CMK (cell line): ENCODE measurements at regions not wholly inside any gene's neighbourhood (a gene's known extent, or its start where the extent isn't known, plus 50 kb on each side); places are given as distances from the start of the nearest gene placed in this dataset.

Experiments
- DNase-seq: peaks from one replicate; pipeline ENCODE4 v3.0.0-alpha.2; 2010; ENCODE audit warnings: low read depth

DNA sequence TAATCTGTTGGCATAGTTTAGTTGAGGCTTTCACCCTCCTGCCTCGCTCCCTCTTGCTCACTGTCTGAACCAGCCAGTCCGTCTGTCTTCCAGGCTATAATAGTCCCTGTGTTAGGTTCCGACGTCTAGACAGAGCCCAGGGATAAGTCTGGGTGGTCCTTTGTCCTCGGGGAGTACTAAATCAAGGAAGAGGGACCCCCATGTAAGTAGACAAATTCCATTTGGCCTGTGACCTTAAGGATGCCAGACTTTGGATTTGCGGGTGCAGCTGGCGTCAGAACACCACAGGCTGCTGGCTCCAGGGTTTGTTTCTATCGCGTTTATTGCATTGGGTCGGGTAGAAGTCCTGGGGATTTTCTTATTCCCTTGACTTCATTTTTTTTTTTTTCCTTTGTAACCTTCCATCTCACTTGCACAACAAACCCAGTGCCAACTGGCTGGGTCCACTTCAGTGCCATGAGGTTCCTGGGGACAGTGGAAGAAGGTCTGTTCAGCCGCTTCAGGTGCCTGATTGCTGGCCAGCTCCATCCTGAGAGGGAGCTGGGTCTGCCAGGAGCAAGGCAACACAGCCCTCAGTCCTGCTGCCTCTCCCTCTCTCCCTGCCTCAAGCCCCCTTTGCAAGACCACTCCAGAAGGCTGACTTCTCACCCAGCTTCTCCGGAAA lies 95.4 kb upstream of the KLHL25 start:
- no peak for DNase-seq

DNA sequence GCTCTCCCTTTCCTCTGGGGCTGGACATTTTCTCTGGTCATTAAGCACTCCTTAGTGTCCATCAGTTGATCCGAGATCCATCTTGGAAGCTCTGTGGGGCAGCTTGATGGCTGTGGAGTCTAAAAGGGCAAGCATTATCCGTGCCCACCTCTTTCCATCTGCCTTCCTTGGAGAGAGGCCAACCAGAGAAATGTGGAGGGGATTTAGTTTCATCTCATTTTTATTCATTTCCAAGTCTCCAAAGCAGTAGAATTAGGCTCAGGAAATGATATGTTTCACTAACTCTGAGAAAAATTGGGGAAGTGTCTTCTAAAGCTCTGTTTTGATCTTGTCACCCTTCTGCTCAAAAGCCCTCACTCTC lies 95.9 kb upstream of the KLHL25 start:
- no peak for DNase-seq

DNA sequence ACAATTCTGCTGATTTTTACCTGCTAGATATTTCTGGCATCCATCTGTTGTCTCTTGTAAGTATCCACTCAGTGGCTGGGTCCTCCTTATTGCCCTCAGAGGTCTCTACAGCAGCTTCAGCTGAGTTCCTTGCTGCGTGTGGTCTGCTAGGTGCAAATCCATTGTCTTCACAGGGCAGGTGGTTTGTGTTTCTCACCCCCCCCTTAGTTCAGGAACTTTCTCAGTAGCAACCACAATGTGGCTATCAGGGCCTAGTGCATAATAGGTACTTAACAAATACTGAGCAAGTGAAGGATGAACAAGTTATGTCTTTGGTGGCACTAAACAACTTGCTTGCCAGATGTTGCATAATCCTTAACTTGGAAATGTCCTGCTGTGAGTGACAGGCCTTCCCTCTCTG lies 96.7 kb upstream of the KLHL25 start:
- no peak for DNase-seq

DNA sequence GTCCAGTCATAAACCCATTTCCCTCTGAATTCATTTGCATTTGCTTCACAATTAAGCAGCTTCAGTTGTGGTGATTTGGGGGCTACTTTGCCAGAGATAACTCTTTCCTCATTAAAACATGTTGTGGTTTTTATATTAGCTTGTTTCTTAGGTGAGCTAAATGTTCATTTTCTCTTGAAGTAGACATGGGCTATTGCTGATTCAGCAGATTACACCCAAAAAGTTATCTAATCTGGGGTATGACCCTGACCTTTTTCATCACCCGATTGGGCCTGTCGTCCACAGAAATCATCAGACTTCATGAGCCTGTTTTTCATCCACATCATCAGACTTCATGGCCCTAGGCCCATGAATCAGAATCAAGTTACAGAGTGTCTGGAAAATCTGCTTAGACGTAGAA lies 97.5 kb upstream of the KLHL25 start:
- DNase-seq: no peak

DNA sequence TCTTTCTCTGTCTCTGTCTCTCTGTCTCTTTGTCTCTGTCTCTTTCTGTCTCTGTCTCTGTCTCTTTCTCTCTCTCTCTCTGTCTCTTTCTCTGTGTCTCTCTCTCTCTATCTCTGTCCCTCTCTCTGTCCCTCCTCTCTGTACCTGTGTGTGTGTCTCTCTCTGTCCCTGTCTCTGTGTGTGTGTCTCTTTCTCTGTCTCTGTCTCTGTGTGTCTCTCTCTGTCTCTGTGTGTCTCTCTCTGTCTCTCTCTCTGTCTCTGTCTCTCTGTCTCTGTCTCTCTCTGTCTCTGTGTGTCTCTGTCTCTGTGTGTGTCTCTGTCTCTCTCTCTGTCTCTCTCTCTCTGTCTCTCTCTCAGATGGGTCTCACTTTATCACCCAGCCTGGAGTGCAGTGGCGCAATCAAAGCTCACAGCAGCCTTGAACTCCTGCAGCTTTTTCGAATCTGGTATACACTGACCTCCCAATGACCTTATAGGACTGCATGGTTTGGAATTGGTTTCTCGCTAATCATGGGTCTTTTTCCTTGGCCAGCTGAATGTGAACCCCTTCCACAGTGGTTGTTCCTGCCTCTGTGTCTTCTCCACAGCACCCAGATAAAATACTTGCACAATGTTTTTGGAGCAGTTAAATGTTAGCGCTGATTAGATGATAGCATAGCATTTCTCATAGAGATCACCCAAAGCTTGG lies 102.6 kb upstream of the KLHL25 start:
- DNase-seq: no peak

DNA sequence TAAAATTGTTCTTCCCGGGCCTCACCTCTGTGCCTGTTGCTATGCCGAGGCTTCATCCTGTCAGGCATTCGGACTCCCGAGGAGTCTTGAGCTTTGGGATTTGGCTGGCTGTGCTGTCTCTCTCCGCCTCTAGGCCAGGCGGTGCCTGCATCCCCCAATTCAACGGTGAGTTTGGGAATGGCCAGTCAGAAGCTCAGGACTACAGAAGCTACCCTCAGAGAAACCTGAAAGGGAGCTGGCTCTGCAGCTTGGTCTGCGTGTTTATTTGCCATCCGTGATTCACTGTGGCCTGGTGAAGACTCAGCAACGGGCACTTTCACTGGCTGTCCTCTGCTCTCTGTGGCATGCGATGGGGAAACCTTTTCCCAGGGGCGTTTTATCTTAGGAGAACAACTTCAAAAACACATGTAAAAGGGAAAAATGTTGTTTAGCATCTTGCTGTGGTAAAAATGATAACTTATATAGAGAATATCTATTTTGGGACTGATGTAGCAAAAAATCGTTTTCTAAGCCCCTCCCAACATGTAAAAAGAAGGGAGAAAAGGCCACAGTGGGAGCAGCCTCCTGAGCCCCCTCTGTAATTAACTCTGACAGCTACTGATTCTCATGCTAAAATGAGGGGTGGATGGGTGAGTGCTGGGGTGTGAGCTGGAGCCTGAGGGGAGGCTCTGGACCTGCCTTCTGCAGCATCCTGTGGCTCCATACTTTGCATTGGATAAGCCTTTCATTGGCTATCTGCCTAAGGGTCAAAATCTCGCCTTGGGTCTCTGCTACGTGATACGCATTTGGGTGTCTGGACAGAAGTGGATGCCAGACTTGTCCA lies 103.4 kb upstream of the KLHL25 start:
- DNase-seq: no peak

DNA sequence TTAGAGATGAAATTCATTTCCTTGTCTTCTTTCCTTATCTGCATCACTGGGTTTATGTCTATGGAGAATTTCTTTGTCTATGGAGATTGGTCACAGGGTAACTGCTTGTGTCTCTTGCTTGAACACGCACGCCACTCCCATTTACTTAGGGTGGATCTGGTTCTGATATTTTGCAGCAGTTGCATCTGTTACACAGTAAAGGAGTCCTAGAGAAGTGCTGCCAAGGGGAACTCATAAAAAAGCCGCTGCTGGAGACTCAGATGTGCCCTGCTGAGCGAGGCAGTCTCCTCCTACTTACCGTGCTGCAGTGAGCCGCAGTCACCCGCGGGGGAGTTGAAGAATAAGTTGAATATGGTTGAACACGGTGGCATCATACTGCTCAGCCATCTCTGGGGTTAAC lies 105.2 kb upstream of the KLHL25 start:
- DNase-seq: no peak

DNA sequence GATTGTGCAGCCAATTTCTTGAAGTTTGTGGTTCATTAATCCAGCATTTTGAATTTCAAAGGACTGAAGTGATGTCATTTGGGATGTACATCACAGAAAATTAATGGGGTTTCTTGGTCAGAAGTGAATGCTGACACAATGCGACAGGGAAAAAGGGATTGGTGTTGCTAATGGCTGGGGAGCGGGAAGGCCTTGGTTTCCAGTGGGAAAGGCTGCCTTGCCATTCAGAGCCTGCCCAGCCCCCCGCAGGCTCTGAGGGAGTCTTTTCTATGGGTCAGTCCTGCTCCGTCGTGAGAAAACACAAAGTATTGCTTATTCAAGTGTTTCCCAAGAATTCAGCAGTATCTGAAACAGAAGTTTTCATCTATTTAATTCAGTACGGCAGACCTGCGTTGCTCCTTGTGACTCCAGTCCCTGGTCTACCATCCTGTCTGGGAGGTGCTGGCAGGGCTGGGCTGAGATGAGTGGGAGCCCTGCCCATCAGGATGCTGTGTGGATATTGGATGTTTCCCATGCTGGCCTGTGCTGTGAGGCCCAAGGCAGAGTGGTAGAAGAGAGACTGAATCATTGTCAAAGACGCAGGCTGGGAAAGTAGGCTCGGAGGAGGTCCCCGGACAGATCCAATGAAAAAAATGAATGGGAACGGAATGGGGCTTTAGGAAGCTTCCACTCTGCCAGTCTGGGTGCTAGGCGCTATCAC lies 111.2 kb upstream of the KLHL25 start:
- no peak for DNase-seq

DNA sequence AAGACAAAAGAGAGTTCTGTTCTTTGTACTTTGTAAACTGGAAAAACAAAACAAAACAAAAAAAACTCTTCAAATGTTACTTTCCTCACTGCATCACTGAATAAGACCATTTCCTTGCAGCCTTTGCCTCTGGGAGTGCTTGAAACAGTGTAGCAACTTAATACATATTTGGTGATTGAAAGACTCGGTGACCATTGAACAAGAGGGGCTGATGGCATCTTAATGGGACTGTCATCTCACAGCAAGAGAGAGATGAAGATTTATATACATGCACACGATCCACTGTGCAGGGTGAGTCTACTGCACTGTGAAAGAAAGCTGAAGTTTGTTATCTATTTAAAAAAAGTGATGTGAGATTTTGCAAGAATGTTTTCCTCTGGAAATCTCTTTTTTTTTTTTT lies 111.9 kb upstream of the KLHL25 start:
- no peak for DNase-seq

DNA sequence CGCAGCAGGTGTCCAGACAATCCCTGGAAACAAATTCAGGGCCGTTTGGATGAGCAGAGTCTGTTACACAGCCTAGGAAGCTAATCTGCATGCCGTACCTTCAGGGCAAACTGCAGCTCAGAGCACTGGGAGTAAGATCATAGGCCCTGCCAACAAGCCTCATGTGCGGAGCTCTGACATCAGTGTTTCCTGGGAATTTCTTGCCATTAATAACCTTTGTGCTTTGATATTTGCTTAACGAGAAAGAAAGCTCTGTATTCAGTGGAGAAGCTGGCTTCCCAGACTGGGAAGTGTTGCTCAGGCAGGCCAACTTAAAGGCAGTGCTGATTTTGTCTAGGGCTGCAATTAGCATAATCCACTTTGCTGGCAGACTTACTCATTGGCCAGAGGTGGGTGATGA lies 116.1 kb upstream of the KLHL25 start:
- no peak for DNase-seq

DNA sequence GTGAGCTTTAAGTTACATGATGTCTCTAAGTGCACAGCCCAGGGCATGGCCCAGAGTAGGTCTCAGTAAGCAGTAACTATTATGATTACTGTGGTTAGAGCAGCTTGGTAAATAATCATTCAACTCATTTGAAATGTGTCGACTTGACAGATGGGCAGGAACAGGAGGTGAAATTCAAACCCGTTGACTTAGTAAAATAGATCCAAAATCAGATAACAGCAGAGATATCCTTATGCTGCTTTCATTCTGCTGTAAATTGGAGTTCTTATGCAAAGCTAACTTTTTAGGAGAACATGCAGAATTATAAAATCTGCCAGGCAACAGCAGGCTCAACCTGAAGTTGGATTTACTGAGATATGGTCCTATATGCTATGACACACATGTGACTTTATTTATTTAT lies 118.7 kb upstream of the KLHL25 start:
- no peak for DNase-seq

DNA sequence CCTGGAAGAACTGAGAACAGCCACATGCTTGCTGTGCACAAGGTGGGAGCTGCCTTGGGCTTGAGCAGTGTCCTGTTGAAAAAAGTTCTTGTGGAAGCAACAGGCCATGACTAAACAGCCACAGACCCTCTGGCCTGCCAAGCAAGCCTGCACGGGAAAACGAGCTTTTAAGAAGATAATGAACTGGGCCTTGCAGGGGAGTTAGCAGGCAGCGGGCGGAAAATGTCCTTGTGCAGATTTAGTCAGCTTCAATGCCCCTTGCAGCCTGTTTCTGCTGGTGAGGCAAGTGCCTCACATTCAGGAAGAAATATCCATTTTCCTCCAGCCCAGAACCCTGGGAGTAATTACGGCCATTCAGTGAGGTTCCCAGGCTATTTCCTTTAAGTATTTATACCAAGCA lies 126.2 kb upstream of the KLHL25 start:
- no peak for DNase-seq

DNA sequence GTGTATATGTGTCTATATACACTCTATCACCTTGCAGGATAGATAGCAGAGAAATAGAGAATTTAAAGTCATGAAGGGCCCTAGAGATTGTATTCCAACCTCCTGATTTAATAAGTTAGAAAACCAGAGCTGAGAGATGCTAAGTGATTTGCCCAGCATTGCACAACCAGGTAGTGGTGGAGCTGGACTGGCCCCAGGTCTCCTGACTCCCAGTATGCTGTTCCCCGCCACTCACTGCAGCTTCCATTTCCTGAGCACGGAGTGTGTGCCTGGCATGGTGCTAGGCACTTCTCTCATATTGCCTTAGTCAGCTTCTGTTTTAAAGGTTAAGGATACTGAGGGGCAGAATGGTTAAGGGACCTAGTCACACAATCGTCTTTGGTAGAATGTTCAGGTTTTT lies 129.4 kb upstream of the KLHL25 start:
- no peak for DNase-seq

DNA sequence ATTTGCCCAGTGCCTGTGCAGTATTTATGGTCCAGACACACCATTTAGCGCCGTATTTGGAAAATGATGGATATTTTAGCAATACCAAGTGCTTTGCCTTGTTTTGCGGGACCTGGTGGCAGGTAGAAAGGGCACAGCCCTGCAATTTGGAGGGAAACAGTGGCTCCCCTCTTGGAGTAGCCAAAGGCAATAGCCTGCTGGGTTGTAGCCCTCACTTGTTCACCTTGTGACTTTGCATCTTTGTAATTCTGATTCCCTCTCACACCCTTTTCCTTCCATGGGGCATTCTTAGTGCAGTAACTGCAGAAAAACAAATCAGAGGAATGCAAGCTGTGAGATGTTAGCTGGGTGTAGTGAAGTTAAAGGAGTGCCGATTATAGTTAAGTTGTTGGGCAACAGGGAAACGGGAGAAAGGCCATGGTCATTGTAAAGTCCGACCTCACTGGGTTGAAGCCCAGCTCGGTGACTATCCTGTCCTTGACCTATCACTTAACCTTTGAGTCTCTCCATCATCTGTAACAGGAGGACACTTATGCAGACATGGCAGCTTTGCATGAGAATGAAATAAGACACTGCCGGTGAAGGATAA lies 131.0 kb upstream of the KLHL25 start:
- no peak for DNase-seq

DNA sequence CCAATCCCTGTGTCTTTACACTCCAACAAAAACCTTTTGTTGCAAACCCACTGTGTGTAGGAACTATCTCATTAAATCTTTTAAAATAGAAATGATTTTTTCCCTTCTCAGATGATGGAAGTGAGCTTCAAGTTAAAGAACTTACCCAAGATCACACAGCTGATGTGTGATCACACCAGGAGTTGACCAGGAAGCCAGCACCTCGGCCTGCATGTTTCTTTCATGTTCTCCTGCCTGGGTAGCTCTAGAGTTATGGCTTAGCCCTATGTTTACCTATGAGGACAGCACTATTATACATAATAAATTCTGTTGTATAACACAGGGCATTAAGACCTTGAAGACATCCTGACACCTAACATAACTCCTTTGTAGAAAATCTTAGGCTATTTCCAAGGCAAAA lies 132.1 kb upstream of the KLHL25 start:
- no peak for DNase-seq

DNA sequence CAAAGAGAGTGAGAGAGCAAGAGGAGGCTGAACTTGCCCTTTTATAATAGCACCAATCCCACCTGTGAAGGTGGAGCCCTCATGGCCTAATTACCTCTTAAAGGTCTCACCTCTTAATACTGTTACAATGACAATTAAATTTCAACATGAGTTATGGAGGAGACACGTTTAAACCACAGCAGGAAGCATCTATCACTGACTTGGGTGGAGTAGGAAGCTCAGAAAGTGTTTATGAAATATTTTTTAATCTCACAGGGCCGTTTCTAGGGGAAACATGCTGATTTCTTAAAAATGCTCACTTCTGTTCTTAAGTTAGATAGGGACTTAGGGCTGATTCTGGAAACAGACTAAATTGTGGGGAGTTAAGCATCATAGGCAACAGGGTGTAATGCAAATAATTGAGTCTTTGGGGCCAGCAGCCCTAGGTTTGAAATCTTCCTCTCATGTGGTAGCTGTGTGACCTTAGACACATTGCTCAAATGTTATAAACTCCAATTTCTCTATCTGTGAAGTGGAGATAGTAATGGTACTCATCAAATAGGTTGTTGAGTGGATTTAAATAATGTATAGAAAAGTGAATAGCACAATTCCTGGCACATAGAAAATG lies 133.3 kb upstream of the KLHL25 start:
- DNase-seq: no peak

DNA sequence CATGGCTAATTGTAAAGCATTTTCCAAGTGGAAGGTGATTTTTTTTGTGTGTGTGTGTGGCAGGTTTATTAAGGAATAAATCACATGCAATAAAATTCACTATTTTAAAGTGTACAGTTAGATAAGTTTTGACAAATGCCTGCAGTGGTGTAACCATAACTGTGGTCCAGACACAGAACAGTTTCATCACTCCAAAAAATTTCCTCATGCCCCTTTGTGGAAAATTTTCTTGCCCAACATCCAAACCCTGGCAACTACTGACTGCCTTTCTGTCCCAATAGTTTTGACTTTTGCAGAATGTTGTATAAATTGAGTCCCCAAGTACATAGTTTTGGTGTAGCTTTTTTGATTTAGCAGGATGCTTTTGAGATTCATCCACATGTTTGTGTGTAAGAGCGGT lies 135.1 kb upstream of the KLHL25 start:
- DNase-seq: no peak

DNA sequence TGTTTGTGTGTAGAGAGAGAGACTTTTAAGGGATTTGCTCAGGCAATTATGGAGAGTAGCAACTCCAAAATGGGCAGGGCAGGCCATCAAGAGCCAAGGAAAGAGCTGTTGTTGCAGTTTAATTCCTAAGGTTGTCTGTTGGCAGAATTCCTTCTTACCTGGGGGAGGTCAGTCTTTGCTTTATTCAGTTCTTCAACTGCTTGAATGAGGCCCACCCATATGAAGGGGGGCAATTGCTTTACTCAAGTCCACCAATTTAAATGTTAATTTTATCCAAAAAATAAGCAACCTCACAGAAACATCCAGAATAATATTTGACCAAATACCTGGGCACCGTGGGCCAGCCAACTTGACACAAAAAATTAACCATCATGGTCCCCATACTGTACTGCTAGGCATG lies 137.7 kb upstream of the KLHL25 start:
- DNase-seq: no peak

DNA sequence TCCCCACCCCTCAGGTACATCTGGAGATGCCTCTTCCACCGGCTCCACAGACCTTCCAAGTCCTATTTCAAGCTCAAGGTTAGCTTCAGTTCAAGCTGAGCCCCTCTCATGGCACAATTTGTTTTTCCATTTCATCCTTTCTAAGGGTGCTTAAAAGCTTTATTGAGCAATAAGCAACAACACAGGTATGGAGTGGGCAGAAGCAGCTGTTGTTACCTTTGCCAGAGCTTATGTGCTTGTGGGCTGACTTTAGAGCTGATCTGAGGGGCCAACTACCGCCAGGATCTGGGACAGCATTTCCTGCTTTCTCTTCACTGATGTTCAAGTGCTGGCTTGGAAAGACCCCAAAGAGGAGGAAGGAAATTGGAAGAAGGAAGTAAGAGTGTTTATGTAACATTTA lies 140.0 kb upstream of the KLHL25 start:
- DNase-seq: no peak

DNA sequence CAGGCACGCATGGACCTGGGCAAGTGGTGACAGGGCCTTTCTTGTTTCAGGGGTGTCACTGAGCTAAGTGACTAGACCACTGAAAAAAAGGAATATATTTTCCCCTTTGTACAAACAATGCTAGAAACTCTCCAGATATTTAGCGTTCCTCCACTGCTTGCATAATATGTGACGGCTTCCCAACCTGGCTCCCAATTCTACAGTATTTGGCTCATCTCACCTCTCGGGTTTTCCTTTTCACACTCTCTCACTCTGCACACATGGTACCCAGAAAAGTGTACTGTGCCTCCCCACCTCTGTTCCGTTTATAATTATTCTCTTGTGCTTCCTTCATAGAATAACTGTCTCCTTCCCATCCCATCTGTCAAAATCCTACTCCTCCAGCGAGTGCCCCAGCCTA lies 140.5 kb upstream of the KLHL25 start:
- no peak for DNase-seq

DNA sequence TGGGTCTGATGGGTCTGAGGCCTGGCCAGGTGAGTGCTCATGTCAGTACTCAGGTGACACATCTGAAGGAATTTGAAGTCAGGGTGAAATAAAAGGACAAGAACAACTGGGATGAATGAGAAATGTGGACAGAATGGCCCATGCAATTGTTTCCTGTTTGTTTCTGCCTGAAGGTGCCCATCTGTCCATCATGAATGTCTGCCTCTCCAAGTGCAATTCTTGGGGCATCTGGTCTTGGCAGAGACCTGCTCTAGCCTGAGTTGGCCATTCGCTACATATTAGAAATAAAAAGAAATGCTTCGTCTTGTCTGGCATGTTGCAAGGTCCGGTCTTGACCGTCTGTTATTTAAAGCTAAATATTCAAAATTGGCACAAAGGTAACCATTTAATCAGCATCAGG lies 142.0 kb upstream of the AGBL1 start:
- DNase-seq: no peak
